Kidney epithelial cell (primary cell): ENCODE measurements at regions not wholly inside any gene's neighbourhood (a gene's known extent, or its start where the extent isn't known, plus 50 kb on each side); places are given as distances from the start of the nearest gene placed in this dataset.

Experiments used
- DNase-seq: peaks from one replicate; pipeline ENCODE4 v3.0.0-alpha.2; 2010; ENCODE audit warnings: low read depth
- H3K27me3 ChIP-seq: 2 replicates; pipeline ENCODE4 v1.6.0; 2011; ENCODE audit warnings: low read length; ENCODE audit not compliant: control insufficient read depth, insufficient read depth
- H3K36me3 ChIP-seq: 2 replicates; pipeline ENCODE4 v1.5.1; 2011; ENCODE audit warnings: low read length; ENCODE audit not compliant: control insufficient read depth, insufficient read depth
- H3K4me3 ChIP-seq: 2 replicates; pipeline ENCODE4 v1.5.1; 2011; ENCODE audit warnings: low read depth, mild to moderate bottlenecking, control low read depth, low read length
- TF ChIP-seq, protein P1 (sequence below): IDR thresholded peaks from 2 replicates; pipeline ENCODE4 v1.5.1; 2011; ENCODE audit warnings: mild to moderate bottlenecking, moderate library complexity, low read length, control low read depth, inconsistent platforms; ENCODE audit not compliant: insufficient read depth, poor library complexity, severe bottlenecking

DNA sequence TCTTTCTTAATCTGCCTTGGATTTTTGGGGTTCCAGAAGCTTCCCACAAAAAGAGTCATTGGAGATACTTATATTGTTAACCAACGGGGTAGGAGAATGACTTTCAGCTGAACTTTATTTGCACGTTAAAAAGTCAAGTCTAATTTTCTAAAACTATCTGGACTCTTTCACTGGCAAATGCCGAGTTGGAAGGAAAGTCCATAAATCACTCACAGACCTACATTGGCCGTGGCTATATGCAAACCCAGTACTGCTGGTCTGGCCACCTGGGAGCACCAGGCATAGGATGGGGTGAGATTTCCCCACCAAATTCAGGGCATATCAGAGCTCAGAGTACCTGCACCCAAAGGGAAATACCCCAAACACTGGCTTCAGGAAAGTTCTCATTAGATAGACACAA is 71.3 kb upstream of the SALL4 start:
- no peak for DNase-seq
- Histone ChIP-seq H3K4me3 (no peak overlapping the region), H3K36me3 (no peaks in the 10 kb centered on the region), H3K27me3 (no peaks in the 10 kb centered on the region)
- TF ChIP-seq, protein P1, sequence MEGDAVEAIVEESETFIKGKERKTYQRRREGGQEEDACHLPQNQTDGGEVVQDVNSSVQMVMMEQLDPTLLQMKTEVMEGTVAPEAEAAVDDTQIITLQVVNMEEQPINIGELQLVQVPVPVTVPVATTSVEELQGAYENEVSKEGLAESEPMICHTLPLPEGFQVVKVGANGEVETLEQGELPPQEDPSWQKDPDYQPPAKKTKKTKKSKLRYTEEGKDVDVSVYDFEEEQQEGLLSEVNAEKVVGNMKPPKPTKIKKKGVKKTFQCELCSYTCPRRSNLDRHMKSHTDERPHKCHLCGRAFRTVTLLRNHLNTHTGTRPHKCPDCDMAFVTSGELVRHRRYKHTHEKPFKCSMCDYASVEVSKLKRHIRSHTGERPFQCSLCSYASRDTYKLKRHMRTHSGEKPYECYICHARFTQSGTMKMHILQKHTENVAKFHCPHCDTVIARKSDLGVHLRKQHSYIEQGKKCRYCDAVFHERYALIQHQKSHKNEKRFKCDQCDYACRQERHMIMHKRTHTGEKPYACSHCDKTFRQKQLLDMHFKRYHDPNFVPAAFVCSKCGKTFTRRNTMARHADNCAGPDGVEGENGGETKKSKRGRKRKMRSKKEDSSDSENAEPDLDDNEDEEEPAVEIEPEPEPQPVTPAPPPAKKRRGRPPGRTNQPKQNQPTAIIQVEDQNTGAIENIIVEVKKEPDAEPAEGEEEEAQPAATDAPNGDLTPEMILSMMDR = no peak

DNA sequence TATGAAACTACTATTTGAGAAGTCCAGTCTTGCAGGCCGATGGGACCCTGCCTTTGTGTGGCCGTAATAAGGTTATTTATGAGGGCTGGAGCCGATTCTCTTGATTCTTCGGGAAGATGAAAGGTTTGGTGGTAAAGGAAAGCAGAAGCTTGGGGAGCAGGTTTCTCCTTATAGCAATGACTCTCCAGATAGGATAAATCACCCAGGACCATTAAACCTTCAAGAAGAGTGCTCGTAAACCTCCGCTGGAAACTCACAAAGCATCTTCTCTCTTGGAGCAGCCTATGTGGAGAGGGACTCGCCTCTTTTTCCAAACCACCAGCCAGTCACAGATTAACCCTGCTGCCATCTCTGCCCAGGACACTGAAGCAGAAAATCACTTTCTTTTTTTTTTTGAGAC is 69.6 kb upstream of the SALL4 start:
- Histone ChIP-seq H3K4me3 (no peak overlapping the region), H3K36me3 (no peaks in the 10 kb centered on the region), H3K27me3 (no peaks in the 10 kb centered on the region)
- DNase-seq = peak; percentile 31
- TF ChIP-seq, protein P1 = no peak

DNA sequence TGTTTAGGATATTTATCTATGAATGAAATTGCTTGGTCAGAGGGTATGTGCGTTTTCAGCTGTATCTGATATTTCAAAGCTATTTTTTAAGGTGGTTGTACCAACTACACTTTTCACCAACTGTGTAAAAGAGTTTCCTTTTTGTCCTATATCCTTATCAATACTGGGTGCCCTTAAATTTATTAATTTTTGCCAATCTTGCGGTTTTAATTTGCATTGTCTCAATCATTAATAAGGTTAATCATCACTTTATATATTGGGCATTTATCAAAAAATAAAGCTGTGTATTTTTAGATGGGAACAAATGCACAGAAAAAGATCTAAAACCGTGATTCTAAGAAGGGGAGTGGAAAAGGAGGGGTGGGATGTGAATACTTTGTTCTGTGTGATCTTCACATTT is 66.7 kb upstream of the SALL4 start:
- TF ChIP-seq, protein P1 = no peak
- no peaks in the 10 kb centered on the region for H3K36me3 ChIP-seq
- no peaks in the 10 kb centered on the region for H3K27me3 ChIP-seq
- no peak overlapping the region for H3K4me3 ChIP-seq
- DNase-seq = no peak

DNA sequence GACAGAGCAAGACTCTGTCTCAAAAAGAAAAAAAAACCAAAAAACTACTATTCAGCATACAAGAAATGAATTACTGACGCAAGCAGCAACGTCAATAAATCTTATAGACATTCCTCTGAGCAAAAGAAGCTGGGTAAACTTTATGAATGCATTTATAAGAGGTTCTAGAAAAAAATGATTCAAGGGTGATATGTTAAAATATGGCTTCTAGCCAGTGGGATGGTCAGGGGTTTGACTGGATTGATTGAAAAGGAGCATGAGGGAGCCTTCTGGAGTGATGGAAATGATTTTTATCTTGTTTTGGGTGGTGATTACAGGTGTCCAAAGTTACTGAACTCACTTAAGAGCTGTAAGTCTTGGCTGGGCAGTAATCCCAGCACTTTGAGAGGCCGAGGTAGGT is 64.9 kb upstream of the SALL4 start:
- TF ChIP-seq, protein P1 = no peak
- H3K36me3 ChIP-seq = no peaks in the 10 kb centered on the region
- DNase-seq = no peak
- no peaks in the 10 kb centered on the region for H3K27me3 ChIP-seq
- H3K4me3 ChIP-seq = no peak overlapping the region

DNA sequence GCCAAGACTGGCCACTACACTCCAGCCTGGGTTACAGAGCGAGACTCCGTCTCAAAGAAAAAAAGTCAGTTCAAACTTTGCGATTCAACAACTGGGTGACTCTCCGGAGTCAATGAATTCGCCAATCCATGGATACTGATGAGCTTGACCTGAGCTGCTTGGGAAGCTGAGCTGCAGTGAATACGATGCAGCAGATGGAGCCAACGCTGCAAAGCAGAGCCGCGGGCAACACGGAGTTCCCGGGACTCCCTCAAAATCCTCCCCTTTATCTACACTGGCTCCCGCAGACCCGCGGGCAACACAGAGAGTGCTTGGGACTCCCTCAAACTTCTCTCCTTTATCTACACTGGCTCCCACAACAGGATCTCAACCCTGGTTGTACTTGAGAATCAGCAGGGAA is 62.6 kb upstream of the SALL4 start:
- DNase-seq = no peak
- TF ChIP-seq, protein P1 = no peak
- no peaks in the 10 kb centered on the region for H3K36me3 ChIP-seq
- no peaks in the 10 kb centered on the region for H3K27me3 ChIP-seq
- no peak overlapping the region for H3K4me3 ChIP-seq

DNA sequence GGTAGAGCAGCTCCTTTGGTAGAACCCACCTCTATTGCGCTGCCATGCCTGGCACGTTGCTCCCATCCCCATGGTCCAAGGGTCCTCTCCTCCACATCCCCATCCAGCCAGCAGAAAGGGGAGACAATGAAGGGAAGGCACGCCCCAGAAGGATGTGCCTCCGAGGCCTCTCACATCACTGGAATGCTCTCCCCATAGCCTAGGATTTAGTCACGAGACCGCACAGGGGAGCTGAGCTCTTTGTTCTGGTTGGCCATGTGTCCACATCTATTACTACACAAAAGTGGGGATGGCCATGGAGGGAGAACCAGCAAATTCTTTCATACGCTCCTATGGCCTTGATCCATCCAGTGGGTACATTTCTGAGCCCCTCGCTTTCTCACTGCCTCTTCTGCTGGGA is 60.5 kb upstream of the SALL4 start:
- Histone ChIP-seq H3K27me3 (no peaks in the 10 kb centered on the region), H3K36me3 (no peaks in the 10 kb centered on the region), H3K4me3 (no peak overlapping the region)
- TF ChIP-seq, protein P1 = no peak
- DNase-seq = no peak
